Neural progenitor cell (in vitro differentiated cells): ENCODE measurements at regions not wholly inside any gene's neighbourhood (a gene's known extent, or its start where the extent isn't known, plus 50 kb on each side); places are given as distances from the start of the nearest gene placed in this dataset.

Experiments
- DNase-seq: peaks from one replicate; pipeline ENCODE4 v3.0.0-alpha.2; 2016; ENCODE audit warnings: low spot score
- H2AFZ ChIP-seq: fragments of 200-600 bp; sonication (generic); replicated peaks from 2 replicates; pipeline ENCODE4 v1.6.1; 2016; ENCODE audit warnings: antibody characterized with exemption
- H3F3A ChIP-seq: fragments of 200-600 bp; sonication (generic); 2 replicates; pipeline ENCODE4 v1.6.1; 2016; ENCODE audit warnings: antibody characterized with exemption, low read depth
- H3K27ac ChIP-seq: fragments of 200-600 bp; sonication (generic); 2 replicates; pipeline ENCODE4 v1.5.1; 2016; ENCODE audit warnings: mild to moderate bottlenecking
- H3K27me3 ChIP-seq: fragments of 200-600 bp; sonication (generic); 2 replicates; pipeline ENCODE4 v1.6.1; 2016; ENCODE audit warnings: mild to moderate bottlenecking, moderate library complexity
- H3K36me3 ChIP-seq: fragments of 200-600 bp; sonication (generic); 2 replicates; pipeline ENCODE4 v1.5.1; 2016
- H3K4me1 ChIP-seq: fragments of 200-600 bp; sonication (generic); 2 replicates; pipeline ENCODE4 v1.6.1; 2016; ENCODE audit warnings: mixed run types
- H3K4me2 ChIP-seq: fragments of 200-600 bp; sonication (generic); 2 replicates; pipeline ENCODE4 v1.6.1; 2016
- H3K4me3 ChIP-seq: fragments of 200-600 bp; sonication (generic); 2 replicates; pipeline ENCODE4 v1.5.1; 2016
- H3K79me2 ChIP-seq: fragments of 200-600 bp; sonication (generic); 2 replicates; pipeline ENCODE4 v1.6.1; 2016; ENCODE audit warnings: low read depth
- H3K9ac ChIP-seq: fragments of 200-600 bp; sonication (generic); 2 replicates; pipeline ENCODE4 v1.6.1; 2016
- H3K9me3 ChIP-seq: fragments of 200-600 bp; sonication (generic); 2 replicates; pipeline ENCODE4 v1.5.1; 2016; ENCODE audit warnings: low read depth
- H4K20me1 ChIP-seq: fragments of 200-600 bp; sonication (generic); 2 replicates; pipeline ENCODE4 v1.6.1; 2016; ENCODE audit warnings: low read depth
- H3K27ac Mint-ChIP-seq: 3 replicates; pipeline ENCODE4 v1.8.0; 2021; ENCODE audit warnings: mixed read lengths
- H3K27me3 Mint-ChIP-seq: 2 replicates; pipeline ENCODE4 v1.8.0; 2022; ENCODE audit warnings: low read depth, mild to moderate bottlenecking, inconsistent platforms, moderate library complexity, mixed read lengths; ENCODE audit not compliant: insufficient read depth
- H3K36me3 Mint-ChIP-seq: 3 replicates; pipeline ENCODE4 v1.8.0; 2021; ENCODE audit warnings: mixed read lengths
- H3K4me1 Mint-ChIP-seq: 3 replicates; pipeline ENCODE4 v1.8.0; 2021; ENCODE audit warnings: mixed read lengths
- H3K4me3 Mint-ChIP-seq: 3 replicates; pipeline ENCODE4 v1.8.0; 2021; ENCODE audit warnings: mild to moderate bottlenecking, moderate library complexity, mixed read lengths
- H3K9me3 Mint-ChIP-seq: 3 replicates; pipeline ENCODE4 v1.8.0; 2020; ENCODE audit warnings: mixed read lengths
- CTCF ChIP-seq: fragments of 200-600 bp; sonication (generic); IDR thresholded peaks from 2 replicates; pipeline ENCODE4 v1.5.1; 2017; ENCODE audit warnings: antibody characterized with exemption, mild to moderate bottlenecking
- EZH2 ChIP-seq: fragments of 200-600 bp; sonication (generic); IDR thresholded peaks from 2 replicates; pipeline ENCODE4 v1.6.1; 2017; ENCODE audit warnings: antibody characterized with exemption, mild to moderate bottlenecking, moderate library complexity
- EZH2phosphoT487 ChIP-seq: fragments of 200-600 bp; sonication (generic); IDR thresholded peaks from 2 replicates; pipeline ENCODE4 v1.6.1; 2017; ENCODE audit warnings: antibody characterized with exemption

GRCh38 chr21:18907076-18907475 lies 503.5 kb upstream of the TMPRSS15 start:
- H3K4me1 ChIP-seq, result no peaks in the 10 kb centered on the region
- no peaks in the 10 kb centered on the region for H3K27me3 ChIP-seq
- H3K9me3 ChIP-seq, result no peaks in the 10 kb centered on the region
- no peak overlapping the region for H2AFZ ChIP-seq
- no peaks in the 10 kb centered on the region for H3K36me3 ChIP-seq
- H3K9me3 Mint-ChIP-seq, result peaks cover 11% of the 10 kb centered on the region
- H3F3A ChIP-seq, result no peaks in the 10 kb centered on the region
- no peak overlapping the region for H3K27ac ChIP-seq
- H4K20me1 ChIP-seq, result no peaks in the 10 kb centered on the region
- H3K27me3 Mint-ChIP-seq, result peaks cover 2% of the 10 kb centered on the region
- TF ChIP-seq EZH2, result no peak
- no peak for TF ChIP-seq EZH2phosphoT487
- no peak for TF ChIP-seq CTCF
- peaks cover 1% of the 10 kb centered on the region for H3K36me3 Mint-ChIP-seq
- no peak overlapping the region for H3K4me2 ChIP-seq
- DNase-seq, result no peak
- no peak overlapping the region for H3K4me3 ChIP-seq
- H3K9ac ChIP-seq, result no peak overlapping the region
- H3K4me3 Mint-ChIP-seq, result no peak overlapping the region
- H3K79me2 ChIP-seq, result no peaks in the 10 kb centered on the region
- no peak overlapping the region for H3K27ac Mint-ChIP-seq
- H3K4me1 Mint-ChIP-seq, result peaks cover 6% of the 10 kb centered on the region

GRCh38 chr21:18908641-18909040 lies 505.1 kb upstream of the TMPRSS15 start:
- no peaks in the 10 kb centered on the region for H3K4me1 ChIP-seq
- H3K79me2 ChIP-seq, result no peaks in the 10 kb centered on the region
- no peaks in the 10 kb centered on the region for H3K27me3 ChIP-seq
- TF ChIP-seq EZH2phosphoT487, result no peak
- H3K9me3 ChIP-seq, result no peaks in the 10 kb centered on the region
- peaks cover 15% of the 10 kb centered on the region for H3K9me3 Mint-ChIP-seq
- H3K4me3 ChIP-seq, result no peak overlapping the region
- no peak overlapping the region for H3K27ac ChIP-seq
- no peaks in the 10 kb centered on the region for H3K4me1 Mint-ChIP-seq
- H3K36me3 Mint-ChIP-seq, result peaks cover 1% of the 10 kb centered on the region
- H4K20me1 ChIP-seq, result no peaks in the 10 kb centered on the region
- no peaks in the 10 kb centered on the region for H3F3A ChIP-seq
- H3K9ac ChIP-seq, result no peak overlapping the region
- DNase-seq, result no peak
- H3K27ac Mint-ChIP-seq, result no peak overlapping the region
- no peak overlapping the region for H3K4me2 ChIP-seq
- H2AFZ ChIP-seq, result no peak overlapping the region
- peaks cover 2% of the 10 kb centered on the region for H3K27me3 Mint-ChIP-seq
- no peaks in the 10 kb centered on the region for H3K36me3 ChIP-seq
- no peak overlapping the region for H3K4me3 Mint-ChIP-seq

GRCh38 chr21:18913914-18914313 lies 510.3 kb upstream of the TMPRSS15 start:
- Mint-ChIP-seq H3K27me3 (peaks cover 2% of the 10 kb centered on the region), H3K4me3 (no peak overlapping the region), H3K4me1 (no peaks in the 10 kb centered on the region), H3K9me3 (peaks cover 15% of the 10 kb centered on the region), H3K27ac (no peak overlapping the region), H3K36me3 (peaks cover 1% of the 10 kb centered on the region)
- Histone ChIP-seq H3K4me1 (no peaks in the 10 kb centered on the region), H3K27me3 (no peaks in the 10 kb centered on the region), H3K4me3 (no peak overlapping the region), H3K27ac (no peak overlapping the region), H4K20me1 (no peaks in the 10 kb centered on the region), H3K79me2 (no peaks in the 10 kb centered on the region), H3F3A (no peaks in the 10 kb centered on the region), H3K9ac (no peak overlapping the region), H3K36me3 (no peaks in the 10 kb centered on the region), H3K9me3 (no peaks in the 10 kb centered on the region), H3K4me2 (no peak overlapping the region), H2AFZ (peak overlapping the region; percentile 40)
- DNase-seq, result no peak
- no peak for TF ChIP-seq CTCF
- TF ChIP-seq EZH2, result no peak

- Mint-ChIP-seq H3K4me3 (no peak overlapping the region), H3K4me1 (no peaks in the 10 kb centered on the region), H3K9me3 (peaks cover 15% of the 10 kb centered on the region), H3K27ac (no peak overlapping the region), H3K27me3 (peaks cover 2% of the 10 kb centered on the region), H3K36me3 (peaks cover 1% of the 10 kb centered on the region)
- H2AFZ ChIP-seq, result peak overlapping the region; percentile 40
- H3K36me3 ChIP-seq, result no peaks in the 10 kb centered on the region
- no peak overlapping the region for H3K27ac ChIP-seq
- H3F3A ChIP-seq, result no peaks in the 10 kb centered on the region
- H3K4me2 ChIP-seq, result no peak overlapping the region
- no peaks in the 10 kb centered on the region for H3K4me1 ChIP-seq
- H4K20me1 ChIP-seq, result no peaks in the 10 kb centered on the region
- TF ChIP-seq EZH2, result no peak
- TF ChIP-seq CTCF, result no peak
- no peak for TF ChIP-seq EZH2phosphoT487
- H3K4me3 ChIP-seq, result no peak overlapping the region
- H3K79me2 ChIP-seq, result no peaks in the 10 kb centered on the region
- H3K9ac ChIP-seq, result no peak overlapping the region
- no peak for DNase-seq
- H3K9me3 ChIP-seq, result no peaks in the 10 kb centered on the region
- H3K27me3 ChIP-seq, result no peaks in the 10 kb centered on the region
Measured at GRCh38 chr21:18914570-18914969, 511.0 kb upstream of the TMPRSS15 start.
